Neural cell (in vitro differentiated cells): ENCODE measurements at regions not wholly inside any gene's neighbourhood (a gene's known extent, or its start where the extent isn't known, plus 50 kb on each side); places are given as distances from the start of the nearest gene placed in this dataset.

Experiments
- H2AFZ ChIP-seq: fragments of 200-600, 300-800 bp; sonication (generic), shearing (Covaris generic); 2 replicates; pipeline ENCODE4 v1.6.0; 2014; ENCODE audit warnings: low read depth, mild to moderate bottlenecking, antibody characterized with exemption, low read length, moderate library complexity
- H3F3A ChIP-seq: fragments of 200-600 bp; shearing (Covaris generic); 2 replicates; pipeline ENCODE4 v1.6.1; 2016; ENCODE audit warnings: mild to moderate bottlenecking, moderate library complexity, mixed read lengths, antibody characterized with exemption, low read length; ENCODE audit not compliant: insufficient read depth, poor library complexity, severe bottlenecking
- H3K27ac ChIP-seq: fragments of 200-600, 300-800 bp; sonication (generic), shearing (Covaris generic); 2 replicates; pipeline ENCODE4 v1.5.1; 2014; ENCODE audit warnings: mild to moderate bottlenecking, low read length, moderate library complexity
- H3K27me3 ChIP-seq: fragments of 300-800, 200-600 bp; sonication (generic), shearing (Covaris generic); 2 replicates; pipeline ENCODE4 v1.6.0; 2014; ENCODE audit warnings: mild to moderate bottlenecking, low read depth, low read length, moderate library complexity; ENCODE audit not compliant: insufficient read depth
- H3K36me3 ChIP-seq: fragments of 300-800, 200-600 bp; sonication (generic), shearing (Covaris generic); 2 replicates; pipeline ENCODE4 v1.5.1; 2014; ENCODE audit warnings: mild to moderate bottlenecking, antibody characterized with exemption, low read length, moderate library complexity; ENCODE audit not compliant: insufficient read depth
- H3K4me2 ChIP-seq: fragments of 300-800, 200-600 bp; sonication (generic), shearing (Covaris generic); 2 replicates; pipeline ENCODE4 v1.6.0; 2014; ENCODE audit warnings: mild to moderate bottlenecking, low read length
- H3K4me3 ChIP-seq: fragments of 300-800, 200-600 bp; sonication (generic), shearing (Covaris generic); 2 replicates; pipeline ENCODE4 v1.5.1; 2014; ENCODE audit warnings: mild to moderate bottlenecking, low read length, moderate library complexity
- H3K79me2 ChIP-seq: fragments of 200-600 bp; shearing (Covaris generic); replicated peaks from 2 replicates; pipeline ENCODE4 v1.6.0; 2014; ENCODE audit warnings: mild to moderate bottlenecking, low read length, moderate library complexity; ENCODE audit not compliant: insufficient read depth
- H3K9ac ChIP-seq: fragments of 300-800, 200-600 bp; sonication (generic), shearing (Covaris generic); 2 replicates; pipeline ENCODE4 v1.6.1; 2016; ENCODE audit warnings: mild to moderate bottlenecking, low read length, mixed read lengths
- H3K9me2 ChIP-seq: fragments of 200-600 bp; shearing (Covaris generic); 2 replicates; pipeline ENCODE4 v1.6.1; 2016; ENCODE audit warnings: mild to moderate bottlenecking, low read length, mixed read lengths; ENCODE audit not compliant: insufficient read depth
- H3K9me3 ChIP-seq: fragments of 200-600, 300-800 bp; sonication (generic), shearing (Covaris generic); 2 replicates; pipeline ENCODE4 v1.6.1; 2016; ENCODE audit warnings: mild to moderate bottlenecking, mixed run types, low read length, moderate library complexity, mixed read lengths
- H4K20me1 ChIP-seq: fragments of 200-600 bp; shearing (Covaris generic); 2 replicates; pipeline ENCODE4 v1.6.1; 2016; ENCODE audit warnings: mild to moderate bottlenecking, mixed run types; ENCODE audit not compliant: insufficient read depth
- CTCF ChIP-seq: fragments of 450-650 bp; IDR thresholded peaks from 2 replicates; pipeline ENCODE4 v1.5.1; 2014; ENCODE audit warnings: antibody characterized with exemption, mild to moderate bottlenecking, moderate library complexity; ENCODE audit not compliant: poor library complexity, severe bottlenecking
- EP300 ChIP-seq: fragments of 450-650 bp; conservative IDR thresholded peaks from 2 replicates; pipeline ENCODE4 v1.6.1; 2014; ENCODE audit warnings: antibody characterized with exemption, mild to moderate bottlenecking, moderate library complexity; ENCODE audit not compliant: poor library complexity, severe bottlenecking
- EZH2 ChIP-seq: fragments of 200-600, 300-800 bp; shearing (Covaris generic), sonication (generic); IDR thresholded peaks from 2 replicates; pipeline ENCODE4 v1.6.1; 2014; ENCODE audit warnings: antibody characterized with exemption, low read length, borderline replicate concordance, mild to moderate bottlenecking; ENCODE audit not compliant: insufficient read depth, poor library complexity, severe bottlenecking
- MXI1 ChIP-seq: fragments of 450-650 bp; conservative IDR thresholded peaks from 2 replicates; pipeline ENCODE4 v1.6.1; 2014; ENCODE audit warnings: antibody characterized with exemption, mild to moderate bottlenecking; ENCODE audit not compliant: poor library complexity, severe bottlenecking
- POLR2AphosphoS5 ChIP-seq: IDR thresholded peaks from 2 replicates; pipeline ENCODE4 v1.6.1; 2012
- RAD21 ChIP-seq: fragments of 450-650 bp; conservative IDR thresholded peaks from 2 replicates; pipeline ENCODE4 v1.6.1; 2014; ENCODE audit warnings: antibody characterized with exemption, mild to moderate bottlenecking, moderate library complexity
- REST ChIP-seq: IDR thresholded peaks from 2 replicates; pipeline ENCODE4 v1.6.1; 2012; ENCODE audit warnings: borderline replicate concordance
- SMC3 ChIP-seq: fragments of 450-650 bp; conservative IDR thresholded peaks from 2 replicates; pipeline ENCODE4 v1.6.1; 2014; ENCODE audit warnings: antibody characterized with exemption, mild to moderate bottlenecking, moderate library complexity; ENCODE audit not compliant: poor library complexity
- TAF1 ChIP-seq: IDR thresholded peaks from 2 replicates; pipeline ENCODE4 v1.6.1; 2012; ENCODE audit warnings: low read depth

- TF ChIP-seq REST = no peak
- TF ChIP-seq MXI1 = no peak
- no peak for TF ChIP-seq TAF1
- no peak for TF ChIP-seq POLR2AphosphoS5
- no peak for TF ChIP-seq EZH2
- no peak for TF ChIP-seq SMC3
- TF ChIP-seq EP300 = no peak
- Histone ChIP-seq H3F3A (no peaks in the 10 kb centered on the region), H3K9me2 (no peaks in the 10 kb centered on the region), H3K4me3 (no peak overlapping the region), H3K79me2 (no peaks in the 10 kb centered on the region), H3K36me3 (no peaks in the 10 kb centered on the region), H3K9me3 (no peaks in the 10 kb centered on the region), H3K27ac (no peak overlapping the region), H3K4me2 (no peak overlapping the region), H3K27me3 (no peaks in the 10 kb centered on the region), H4K20me1 (no peaks in the 10 kb centered on the region), H2AFZ (no peak overlapping the region), H3K9ac (no peak overlapping the region)
These were observed 223.2 kb downstream of the PMAIP1 start for GRCh38 chr18:60123031-60123430.

GRCh38 chr18:60122339-60122738 is 222.5 kb downstream of the PMAIP1 start:
- H3K27me3 ChIP-seq = no peaks in the 10 kb centered on the region
- no peaks in the 10 kb centered on the region for H3F3A ChIP-seq
- no peaks in the 10 kb centered on the region for H3K9me2 ChIP-seq
- no peak overlapping the region for H2AFZ ChIP-seq
- H3K79me2 ChIP-seq = no peaks in the 10 kb centered on the region
- no peak overlapping the region for H3K27ac ChIP-seq
- H4K20me1 ChIP-seq = no peaks in the 10 kb centered on the region
- TF ChIP-seq CTCF (no peak), REST (no peak), MXI1 (no peak), TAF1 (no peak), SMC3 (no peak), EZH2 (no peak), EP300 (no peak), RAD21 (no peak), POLR2AphosphoS5 (no peak)
- H3K4me3 ChIP-seq = no peak overlapping the region
- no peaks in the 10 kb centered on the region for H3K36me3 ChIP-seq
- no peak overlapping the region for H3K9ac ChIP-seq
- H3K9me3 ChIP-seq = no peaks in the 10 kb centered on the region
- no peak overlapping the region for H3K4me2 ChIP-seq
